Ectodermal cell (in vitro differentiated cells): ENCODE measurements at regions not wholly inside any gene's neighbourhood (a gene's known extent, or its start where the extent isn't known, plus 50 kb on each side); places are given as distances from the start of the nearest gene placed in this dataset.

ENCODE experiments used
- H3K27ac ChIP-seq: 2 replicates; pipeline ENCODE4 v1.7.0; 2013; ENCODE audit warnings: mild to moderate bottlenecking, low read depth, low read length; ENCODE audit not compliant: insufficient read depth, poor library complexity, severe bottlenecking
- H3K27me3 ChIP-seq: 2 replicates; pipeline ENCODE4 v1.7.0; 2013; ENCODE audit warnings: mild to moderate bottlenecking, low read length; ENCODE audit not compliant: insufficient read depth, control insufficient read depth, poor library complexity, severe bottlenecking
- H3K36me3 ChIP-seq: one replicate; pipeline ENCODE4 v1.7.0; 2013; ENCODE audit warnings: low read length; ENCODE audit not compliant: control insufficient read depth, insufficient read depth
- H3K4me1 ChIP-seq: one replicate; pipeline ENCODE4 v1.7.0; 2013; ENCODE audit warnings: low read length; ENCODE audit not compliant: control insufficient read depth, insufficient read depth
- H3K4me3 ChIP-seq: 2 replicates; pipeline ENCODE4 v1.7.0; 2013; ENCODE audit warnings: low read depth, low read length, control low read depth; ENCODE audit not compliant: insufficient read depth
- H3K9me3 ChIP-seq: 2 replicates; pipeline ENCODE4 v1.7.0; 2013; ENCODE audit warnings: mild to moderate bottlenecking, low read length, moderate library complexity; ENCODE audit not compliant: control insufficient read depth
- WGBS, 2 experiments: methylation state at CpG; one replicate each; pipeline ENCODE4 v1.1.7; 2013; ENCODE audit warnings: missing lambda C conversion rate in 2 of 2; 5-methylcytosine and 5-hydroxymethylcytosine counted together

- H3K27me3 ChIP-seq: no peaks in the 10 kb centered on the region
- H3K4me1 ChIP-seq: no peaks in the 10 kb centered on the region
- no peaks in the 10 kb centered on the region for H3K36me3 ChIP-seq
- H3K4me3 ChIP-seq: no peak overlapping the region
- H3K9me3 ChIP-seq: no peaks in the 10 kb centered on the region
- H3K27ac ChIP-seq: no peak overlapping the region
These were observed 1023.4 kb upstream of the LRRTM1 start for GRCh38 chr2:81327911-81328310.

DNA sequence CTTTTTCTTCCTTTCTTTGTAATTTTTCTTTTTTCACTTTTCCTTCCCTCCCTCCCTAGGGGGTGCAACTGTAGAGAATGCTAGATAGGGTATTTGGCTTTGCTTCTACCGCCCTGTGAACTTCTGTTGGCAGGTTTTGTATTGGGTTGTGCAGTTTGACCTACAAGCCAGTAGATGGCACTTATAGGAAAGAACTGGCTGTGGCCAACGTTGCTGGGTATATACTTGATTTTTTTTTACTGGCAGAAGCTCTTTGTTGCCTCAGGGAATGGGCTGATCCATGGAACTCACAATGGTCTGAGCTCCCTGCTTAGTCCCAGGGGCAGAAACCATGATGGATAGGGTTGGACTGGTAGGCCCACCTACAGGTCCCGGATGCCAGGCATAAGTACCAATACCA, 1019.5 kb upstream of the LRRTM1 start:
- Histone ChIP-seq H3K27me3 (no peaks in the 10 kb centered on the region), H3K4me3 (no peak overlapping the region), H3K36me3 (no peaks in the 10 kb centered on the region), H3K4me1 (no peaks in the 10 kb centered on the region), H3K27ac (no peak overlapping the region), H3K9me3 (no peaks in the 10 kb centered on the region)
- WGBS, 2 experiments: 51 to 56% methylated on average over 3 of the region's 3 CpGs

DNA sequence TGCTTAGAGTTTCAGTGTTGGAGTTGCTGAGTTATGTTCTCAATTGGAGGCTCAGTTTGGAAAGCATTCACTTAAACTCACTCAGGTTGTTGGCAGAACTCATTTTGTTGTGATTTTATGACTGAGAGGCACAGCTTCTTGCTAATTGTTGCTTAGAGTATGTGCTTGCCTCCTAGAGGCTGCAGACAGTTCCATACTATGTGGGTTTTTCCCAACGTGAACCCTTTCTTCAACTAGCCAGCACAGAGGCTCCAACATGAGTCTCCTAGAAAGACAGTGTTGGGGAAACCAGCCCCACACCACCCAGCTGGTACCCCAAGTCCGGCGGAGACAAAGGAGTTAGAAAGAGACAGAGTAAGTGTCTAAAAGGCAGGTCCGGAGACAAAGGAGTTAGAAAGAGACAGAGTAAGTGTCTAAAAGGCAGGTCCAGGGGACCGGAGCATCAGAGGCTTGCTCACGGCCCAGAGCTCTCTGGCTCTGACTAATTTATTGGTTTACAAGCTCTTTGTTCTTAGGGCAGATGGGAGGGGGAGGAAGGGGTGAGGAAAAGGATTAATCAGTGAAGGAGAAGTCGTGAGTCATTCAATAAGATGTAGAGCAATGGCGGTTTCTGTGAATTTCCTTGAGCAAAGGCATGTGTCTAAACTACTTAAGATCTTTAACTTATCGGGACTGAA, 999.7 kb upstream of the LRRTM1 start:
- no peaks in the 10 kb centered on the region for H3K27me3 ChIP-seq
- no peaks in the 10 kb centered on the region for H3K36me3 ChIP-seq
- peak overlapping the region; percentile 92 for H3K27ac ChIP-seq
- no peaks in the 10 kb centered on the region for H3K9me3 ChIP-seq
- H3K4me3 ChIP-seq: no peak overlapping the region
- 64 to 68% methylated on average over 9 of the region's 9 CpGs for WGBS, 2 experiments
- H3K4me1 ChIP-seq: peaks cover 8% of the 10 kb centered on the region

DNA sequence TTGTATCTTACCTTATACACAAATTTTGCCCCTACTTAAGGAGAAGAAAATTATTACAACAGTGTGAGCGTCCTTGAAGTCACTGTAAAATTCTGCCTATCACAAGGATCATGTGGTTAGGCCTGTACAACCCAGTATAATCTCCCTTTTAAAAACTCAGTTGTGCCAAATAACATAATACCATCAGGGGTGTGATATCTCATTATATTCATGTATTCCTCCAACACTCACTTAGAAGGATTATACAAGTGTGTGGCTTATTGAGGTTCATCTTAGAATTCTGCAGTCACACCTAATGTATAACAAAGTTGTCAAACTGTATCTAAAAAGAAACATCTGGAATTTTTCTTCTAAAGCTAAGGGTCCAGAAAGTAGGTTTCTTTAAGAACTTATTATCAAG, 998.8 kb upstream of the LRRTM1 start:
- H3K4me1 ChIP-seq: peaks cover 8% of the 10 kb centered on the region
- 95 to 100% methylated on average over 1 of the region's 1 CpG for WGBS, 2 experiments
- H3K36me3 ChIP-seq: no peaks in the 10 kb centered on the region
- H3K9me3 ChIP-seq: no peaks in the 10 kb centered on the region
- H3K4me3 ChIP-seq: no peak overlapping the region
- H3K27ac ChIP-seq: no peak overlapping the region
- no peaks in the 10 kb centered on the region for H3K27me3 ChIP-seq

GRCh38 chr2:81299841-81300240, 995.3 kb upstream of the LRRTM1 start:
- H3K36me3 ChIP-seq: no peaks in the 10 kb centered on the region
- no peaks in the 10 kb centered on the region for H3K9me3 ChIP-seq
- WGBS, 2 experiments: no CpG with 5 or more reads among the region's 1 CpG

DNA sequence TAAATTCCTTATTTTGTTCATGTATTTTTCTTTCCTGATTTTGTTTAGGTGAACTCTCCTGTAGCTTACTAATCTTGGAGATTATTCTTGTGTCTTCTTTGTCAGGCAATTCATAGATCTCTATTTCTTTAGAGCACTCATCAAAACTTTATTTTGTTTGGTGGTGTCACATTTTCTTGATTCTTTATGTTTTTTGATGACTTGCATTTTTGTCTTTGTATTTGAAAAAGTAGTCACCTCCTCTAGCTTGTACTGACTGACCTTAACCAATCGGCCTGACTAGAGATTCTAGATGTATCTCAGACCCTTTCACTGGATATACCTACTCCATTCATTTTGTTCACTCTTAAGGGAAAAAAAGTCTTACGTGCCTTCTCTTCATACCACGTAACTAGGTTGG, 986.3 kb upstream of the LRRTM1 start:
- Histone ChIP-seq H3K4me3 (no peak overlapping the region), H3K4me1 (no peaks in the 10 kb centered on the region), H3K27me3 (no peaks in the 10 kb centered on the region), H3K36me3 (no peaks in the 10 kb centered on the region), H3K9me3 (no peaks in the 10 kb centered on the region), H3K27ac (no peak overlapping the region)
- 99 to 100% methylated on average over 1 to 3 of the region's 3 CpGs for WGBS, 2 experiments

More at GRCh38 chr2:81299841-81300240, 995.3 kb upstream of the LRRTM1 start:
- Histone ChIP-seq H3K4me3 (no peak overlapping the region), H3K27me3 (no peaks in the 10 kb centered on the region), H3K27ac (no peak overlapping the region), H3K4me1 (peaks cover 8% of the 10 kb centered on the region)

DNA sequence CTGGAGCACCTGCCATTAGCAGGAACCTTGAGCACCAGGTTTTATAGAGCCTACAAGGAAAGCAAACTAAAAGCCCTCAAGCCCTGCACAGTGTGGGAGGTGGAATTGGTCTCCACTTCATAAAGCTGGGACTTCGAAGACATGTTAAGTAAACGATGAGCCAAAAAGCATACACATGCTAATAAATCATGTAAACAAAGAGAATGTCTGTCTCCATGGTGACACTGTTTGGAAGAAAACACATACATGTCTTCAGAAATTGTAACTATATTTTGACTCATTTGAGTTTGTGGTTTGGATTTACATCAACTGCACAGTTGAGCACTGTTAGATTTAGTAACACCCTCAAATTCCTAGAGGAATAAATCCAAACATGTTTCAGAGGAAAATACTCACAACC, 978.5 kb upstream of the LRRTM1 start:
- Histone ChIP-seq H3K4me1 (no peaks in the 10 kb centered on the region), H3K36me3 (no peaks in the 10 kb centered on the region), H3K27ac (no peak overlapping the region), H3K27me3 (no peaks in the 10 kb centered on the region), H3K4me3 (no peak overlapping the region), H3K9me3 (no peaks in the 10 kb centered on the region)
- WGBS, 2 experiments: 86 to 94% methylated on average over 1 to 2 of the region's 2 CpGs

DNA sequence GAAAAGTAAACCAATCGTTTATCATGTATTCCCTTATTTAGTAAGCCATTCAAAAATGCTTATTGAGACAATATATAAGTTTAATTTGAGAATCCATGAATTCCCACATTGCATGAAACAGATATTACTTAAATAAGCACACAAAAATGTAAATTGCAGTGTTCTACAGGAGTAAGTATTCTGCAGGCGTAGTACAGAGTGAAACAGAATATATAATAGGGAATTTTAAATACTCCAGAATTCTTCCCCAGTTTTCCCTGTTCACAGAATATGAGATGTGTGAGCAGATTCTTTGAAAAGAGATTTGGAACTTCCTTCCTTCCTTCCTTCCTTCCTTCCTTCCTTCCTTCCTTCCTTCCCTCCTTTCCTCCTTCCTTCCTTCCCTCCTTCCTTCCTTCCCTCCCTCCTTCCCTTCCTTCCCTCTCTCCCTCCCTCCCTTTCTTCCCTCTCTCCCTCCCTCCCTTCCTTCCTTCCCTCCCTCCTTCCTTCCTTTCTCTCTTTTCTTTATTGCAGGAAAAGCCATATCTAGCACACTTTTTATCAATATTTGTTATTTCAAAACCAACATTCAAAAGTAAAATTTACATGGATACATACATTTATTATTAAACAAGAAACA, 977.7 kb upstream of the LRRTM1 start:
- H3K27me3 ChIP-seq: no peaks in the 10 kb centered on the region
- H3K4me1 ChIP-seq: no peaks in the 10 kb centered on the region
- H3K36me3 ChIP-seq: no peaks in the 10 kb centered on the region
- no peak overlapping the region for H3K27ac ChIP-seq
- WGBS, 2 experiments: no CpG with 5 or more reads among the region's 2 CpGs
- no peak overlapping the region for H3K4me3 ChIP-seq
- no peaks in the 10 kb centered on the region for H3K9me3 ChIP-seq

DNA sequence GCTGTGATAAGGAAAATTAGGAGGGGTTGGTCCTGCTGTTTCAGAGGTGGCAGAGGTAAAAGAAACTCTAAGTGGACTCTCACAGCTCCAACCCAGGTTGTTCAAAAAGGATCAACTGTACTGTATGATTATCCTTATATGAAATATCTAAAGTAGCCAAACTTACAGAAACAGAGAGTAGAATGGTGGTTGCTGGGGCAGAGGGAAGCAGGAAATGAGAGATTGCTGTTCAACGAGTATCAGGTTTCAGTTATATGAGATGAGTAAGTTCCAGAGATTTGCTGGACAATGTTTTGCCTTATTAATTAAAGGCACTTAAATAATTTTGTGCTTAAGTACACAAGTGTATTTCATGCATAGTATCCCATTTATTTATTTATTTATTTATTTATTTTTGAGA, 972.0 kb upstream of the LRRTM1 start:
- Histone ChIP-seq H3K36me3 (no peaks in the 10 kb centered on the region), H3K4me3 (no peak overlapping the region), H3K27ac (no peak overlapping the region), H3K9me3 (no peaks in the 10 kb centered on the region), H3K4me1 (no peaks in the 10 kb centered on the region), H3K27me3 (no peaks in the 10 kb centered on the region)
- WGBS, 2 experiments: 95 to 100% methylated on average over 1 of the region's 1 CpG

GRCh38 chr2:81266106-81266505, 961.6 kb upstream of the LRRTM1 start:
- Histone ChIP-seq H3K9me3 (no peaks in the 10 kb centered on the region), H3K27me3 (no peaks in the 10 kb centered on the region), H3K27ac (no peak overlapping the region), H3K4me3 (no peak overlapping the region), H3K36me3 (no peaks in the 10 kb centered on the region), H3K4me1 (no peaks in the 10 kb centered on the region)
- 0% methylated on average over 1 of the region's 1 CpG; no CpG with 5 or more reads in 1 of the 2 experiments for WGBS, 2 experiments
